ENCODE measurements at regions not wholly inside any gene's neighbourhood (a gene's known extent, or its start where the extent isn't known, plus 50 kb on each side); places are given as distances from the start of the nearest gene placed in this dataset.

- TF ChIP-seq CTCF (IDR thresholded peaks at IDR 0.05): no peak
- TF ChIP-seq POLR2A (IDR thresholded peaks at IDR 0.05): no peak
- Histone ChIP-seq H3K36me3 (no peaks in the 10 kb centered on the region), H3K27ac (no peak overlapping the region), H3K9me3 (no peaks in the 10 kb centered on the region), H3K4me1 (no peaks in the 10 kb centered on the region), H3K4me3 (no peak overlapping the region), H3K27me3 (no peaks in the 10 kb centered on the region)
- intact Hi-C loops (cut with DNase I; ENCODE audit: low total_unique reads): no loop called here
- no peak for DNase-seq
These were observed 98.8 kb upstream of the DUSP10 start for GRCh38 chr1:221840511-221841243.

- Histone ChIP-seq H3K4me3 (no peak overlapping the region), H3K36me3 (no peaks in the 10 kb centered on the region), H3K4me1 (no peaks in the 10 kb centered on the region), H3K27me3 (no peaks in the 10 kb centered on the region), H3K27ac (no peak overlapping the region), H3K9me3 (no peaks in the 10 kb centered on the region)
- intact Hi-C loops (cut with DNase I; ENCODE audit: low total_unique reads): no loop called here
- TF ChIP-seq CTCF (IDR thresholded peaks at IDR 0.05) (no peak), POLR2A (IDR thresholded peaks at IDR 0.05) (no peak)
- no peak for DNase-seq
These were observed 98.0 kb upstream of the DUSP10 start for GRCh38 chr1:221839782-221840395.

- Histone ChIP-seq H3K4me1 (no peaks in the 10 kb centered on the region), H3K4me3 (no peak overlapping the region), H3K36me3 (no peaks in the 10 kb centered on the region), H3K9me3 (no peaks in the 10 kb centered on the region), H3K27ac (no peak overlapping the region), H3K27me3 (no peaks in the 10 kb centered on the region)
- DNase-seq: no peak
- intact Hi-C loops (cut with DNase I; ENCODE audit: low total_unique reads): no loop called here
- no peak for TF ChIP-seq CTCF (IDR thresholded peaks at IDR 0.05)
- TF ChIP-seq POLR2A (IDR thresholded peaks at IDR 0.05): no peak
These were observed 97.4 kb upstream of the DUSP10 start for GRCh38 chr1:221839321-221839720.

- intact Hi-C loops (cut with DNase I; ENCODE audit: low total_unique reads): no loop called here
These were observed 96.0 kb upstream of the DUSP10 start for GRCh38 chr1:221837896-221838295.

More at GRCh38 chr1:221837896-221838295, 96.0 kb upstream of the DUSP10 start:
- no peaks in the 10 kb centered on the region for H3K36me3 ChIP-seq
- no peak overlapping the region for H3K4me3 ChIP-seq
- H3K27ac ChIP-seq: no peak overlapping the region
- TF ChIP-seq POLR2A (IDR thresholded peaks at IDR 0.05) (no peak), CTCF (IDR thresholded peaks at IDR 0.05) (no peak)
- no peak for DNase-seq
- no peaks in the 10 kb centered on the region for H3K4me1 ChIP-seq
- no peaks in the 10 kb centered on the region for H3K27me3 ChIP-seq
- no peaks in the 10 kb centered on the region for H3K9me3 ChIP-seq

All from uterus (tissue), 3 donors.